ENCODE measurements at regions not wholly inside any gene's neighbourhood (a gene's known extent, or its start where the extent isn't known, plus 50 kb on each side); places are given as distances from the start of the nearest gene placed in this dataset.
A peak's percentile ranks its signal among the peaks of the same experiment; 100 is the strongest.

DNA sequence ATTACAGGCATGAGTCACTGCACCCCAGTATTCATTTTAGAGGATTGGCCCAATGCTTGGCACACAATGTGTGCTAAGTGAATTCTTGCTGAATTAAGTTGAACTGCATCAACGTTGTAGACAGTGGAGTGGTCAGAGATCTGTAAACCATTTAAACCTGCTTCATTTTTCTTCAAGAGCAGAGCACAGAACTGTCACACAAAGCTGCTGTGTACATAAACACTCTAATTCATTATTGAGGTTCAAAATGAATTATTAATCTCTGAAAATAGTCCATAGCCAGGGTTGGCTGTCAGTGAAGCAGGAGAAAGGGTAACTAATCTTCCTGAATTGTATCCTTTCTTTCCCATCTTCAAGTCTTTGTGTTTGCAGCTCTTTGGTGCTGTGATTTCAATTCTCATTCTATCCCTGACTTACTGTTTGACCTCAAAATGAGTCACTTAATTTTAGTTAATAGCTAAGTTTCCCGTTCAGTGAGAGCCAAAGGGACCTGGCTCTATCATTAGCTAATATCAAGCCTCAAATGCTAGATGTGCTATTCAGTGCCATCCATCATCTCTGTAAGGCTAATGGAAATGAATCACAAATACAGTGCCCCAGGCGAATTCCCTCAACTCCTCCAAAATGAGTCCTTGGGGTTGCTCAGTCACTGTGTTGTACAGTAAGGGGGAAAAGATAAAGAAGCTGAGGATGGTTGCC, 77.0 kb upstream of the TSC22D1 start:
- Histone ChIP-seq H3K36me3 (ENCODE audit: control insufficient read depth, insufficient read depth, low read length) (no peaks in the 10 kb centered on the region), H3K4me1 (ENCODE audit: control insufficient read depth, insufficient read depth, low read length) (no peaks in the 10 kb centered on the region), H3K27me3 (ENCODE audit: control insufficient read depth, insufficient read depth, low read length) (no peaks in the 10 kb centered on the region), H3K9me3 (ENCODE audit: control insufficient read depth, insufficient read depth, low read length) (no peaks in the 10 kb centered on the region), H3K27ac (ENCODE audit: low read length) (no peak overlapping the region), H3K4me3 (ENCODE audit: low read length) (no peak overlapping the region)
- Mint-ChIP-seq H3K27ac (no peak overlapping the region), H3K4me1 (peaks cover 5 to 17% of the 10 kb centered on the region in 2 donors), H3K4me3 (no peak overlapping the region), H3K27me3 (ENCODE audit: low read depth in 2 of 2) (peaks cover 0 to 2% of the 10 kb centered on the region in 2 donors), H3K36me3 (no peaks in the 10 kb centered on the region), H3K9me3 (no peaks in the 10 kb centered on the region)
- 86% methylated on average over 3 of the region's 3 CpGs for WGBS (ENCODE audit: insufficient coverage)
- intact Hi-C loops (cut with micrococcal nuclease) = no loop called here
- ATAC-seq (no peak), DNase-seq (no peak)
- TF ChIP-seq, protein P1, sequence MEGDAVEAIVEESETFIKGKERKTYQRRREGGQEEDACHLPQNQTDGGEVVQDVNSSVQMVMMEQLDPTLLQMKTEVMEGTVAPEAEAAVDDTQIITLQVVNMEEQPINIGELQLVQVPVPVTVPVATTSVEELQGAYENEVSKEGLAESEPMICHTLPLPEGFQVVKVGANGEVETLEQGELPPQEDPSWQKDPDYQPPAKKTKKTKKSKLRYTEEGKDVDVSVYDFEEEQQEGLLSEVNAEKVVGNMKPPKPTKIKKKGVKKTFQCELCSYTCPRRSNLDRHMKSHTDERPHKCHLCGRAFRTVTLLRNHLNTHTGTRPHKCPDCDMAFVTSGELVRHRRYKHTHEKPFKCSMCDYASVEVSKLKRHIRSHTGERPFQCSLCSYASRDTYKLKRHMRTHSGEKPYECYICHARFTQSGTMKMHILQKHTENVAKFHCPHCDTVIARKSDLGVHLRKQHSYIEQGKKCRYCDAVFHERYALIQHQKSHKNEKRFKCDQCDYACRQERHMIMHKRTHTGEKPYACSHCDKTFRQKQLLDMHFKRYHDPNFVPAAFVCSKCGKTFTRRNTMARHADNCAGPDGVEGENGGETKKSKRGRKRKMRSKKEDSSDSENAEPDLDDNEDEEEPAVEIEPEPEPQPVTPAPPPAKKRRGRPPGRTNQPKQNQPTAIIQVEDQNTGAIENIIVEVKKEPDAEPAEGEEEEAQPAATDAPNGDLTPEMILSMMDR (IDR thresholded peaks at IDR 0.05) = no peak

DNA sequence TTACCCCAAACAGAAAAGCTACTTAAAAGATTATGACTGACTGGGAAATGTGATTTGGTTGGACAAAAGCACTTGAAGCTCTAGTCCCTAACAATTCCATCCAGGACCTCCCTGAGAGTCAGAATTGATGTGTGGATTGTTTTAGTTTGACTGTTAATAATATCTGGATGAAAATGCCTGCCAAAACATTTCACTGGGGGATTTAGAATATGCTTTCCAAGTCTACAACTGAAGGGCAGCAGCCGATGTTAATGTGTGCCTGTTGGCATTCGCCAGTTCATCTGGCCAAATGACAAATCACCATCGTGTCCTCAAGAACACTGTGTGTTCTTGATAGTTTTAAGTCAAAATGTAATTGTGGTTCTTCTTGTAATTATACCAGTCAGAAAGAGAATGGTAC, 76.0 kb upstream of the TSC22D1 start:
- TF ChIP-seq, protein P1 (IDR thresholded peaks at IDR 0.05) = no peak
- DNase-seq (no peak), ATAC-seq (no peak)
- peaks cover 0 to 4% of the 10 kb centered on the region in 2 donors for H3K27me3 Mint-ChIP-seq (ENCODE audit: low read depth in 2 of 2)
- WGBS (ENCODE audit: insufficient coverage) = 92% methylated on average over 3 of the region's 3 CpGs
- intact Hi-C loops (cut with micrococcal nuclease) = no loop called here
- peaks cover 5 to 17% of the 10 kb centered on the region in 2 donors for H3K4me1 Mint-ChIP-seq
- Histone ChIP-seq H3K27me3 (ENCODE audit: control insufficient read depth, insufficient read depth, low read length) (no peaks in the 10 kb centered on the region), H3K4me3 (ENCODE audit: low read length) (no peak overlapping the region), H3K36me3 (ENCODE audit: control insufficient read depth, insufficient read depth, low read length) (no peaks in the 10 kb centered on the region), H3K27ac (ENCODE audit: low read length) (no peak overlapping the region), H3K4me1 (ENCODE audit: control insufficient read depth, insufficient read depth, low read length) (no peaks in the 10 kb centered on the region), H3K9me3 (ENCODE audit: control insufficient read depth, insufficient read depth, low read length) (no peaks in the 10 kb centered on the region)
- H3K9me3 Mint-ChIP-seq = no peaks in the 10 kb centered on the region
- no peak overlapping the region for H3K27ac Mint-ChIP-seq
- H3K4me3 Mint-ChIP-seq = no peak overlapping the region
- H3K36me3 Mint-ChIP-seq = no peaks in the 10 kb centered on the region

DNA sequence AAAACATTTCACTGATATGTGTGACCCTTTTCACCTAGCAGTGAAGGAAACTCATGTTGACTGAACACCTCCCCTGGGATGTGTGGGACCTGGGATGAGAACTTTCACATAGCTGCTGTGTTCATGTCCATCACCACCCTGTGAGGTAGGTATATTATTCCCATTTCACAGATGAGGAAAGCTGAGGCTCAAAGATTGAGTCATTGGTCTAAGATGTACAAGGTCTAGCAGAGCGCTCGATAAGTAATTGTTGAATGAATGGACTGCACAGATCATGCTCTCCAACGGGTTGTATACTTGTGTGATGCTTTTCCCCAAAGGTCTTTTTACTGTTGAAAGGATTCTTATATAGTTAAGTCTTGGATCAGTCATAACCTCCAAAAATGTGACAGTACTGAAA, 75.6 kb upstream of the TSC22D1 start:
- Mint-ChIP-seq H3K4me1 (peaks cover 5 to 17% of the 10 kb centered on the region in 2 donors), H3K27ac (no peak overlapping the region), H3K36me3 (no peaks in the 10 kb centered on the region), H3K9me3 (no peaks in the 10 kb centered on the region), H3K4me3 (no peak overlapping the region), H3K27me3 (ENCODE audit: low read depth in 2 of 2) (peaks cover 0 to 5% of the 10 kb centered on the region in 2 donors)
- Histone ChIP-seq H3K27ac (ENCODE audit: low read length) (no peak overlapping the region), H3K27me3 (ENCODE audit: control insufficient read depth, insufficient read depth, low read length) (no peaks in the 10 kb centered on the region), H3K4me1 (ENCODE audit: control insufficient read depth, insufficient read depth, low read length) (no peaks in the 10 kb centered on the region), H3K9me3 (ENCODE audit: control insufficient read depth, insufficient read depth, low read length) (no peaks in the 10 kb centered on the region), H3K36me3 (ENCODE audit: control insufficient read depth, insufficient read depth, low read length) (no peaks in the 10 kb centered on the region), H3K4me3 (ENCODE audit: low read length) (no peak overlapping the region)
- DNase-seq = no peak
- 93% methylated on average over 3 of the region's 3 CpGs for WGBS (ENCODE audit: insufficient coverage)
- peak in 1 of 3 donors; percentile 17 for ATAC-seq
- intact Hi-C loops (cut with micrococcal nuclease) = no loop called here
- TF ChIP-seq, protein P1 (IDR thresholded peaks at IDR 0.05) = no peak

DNA sequence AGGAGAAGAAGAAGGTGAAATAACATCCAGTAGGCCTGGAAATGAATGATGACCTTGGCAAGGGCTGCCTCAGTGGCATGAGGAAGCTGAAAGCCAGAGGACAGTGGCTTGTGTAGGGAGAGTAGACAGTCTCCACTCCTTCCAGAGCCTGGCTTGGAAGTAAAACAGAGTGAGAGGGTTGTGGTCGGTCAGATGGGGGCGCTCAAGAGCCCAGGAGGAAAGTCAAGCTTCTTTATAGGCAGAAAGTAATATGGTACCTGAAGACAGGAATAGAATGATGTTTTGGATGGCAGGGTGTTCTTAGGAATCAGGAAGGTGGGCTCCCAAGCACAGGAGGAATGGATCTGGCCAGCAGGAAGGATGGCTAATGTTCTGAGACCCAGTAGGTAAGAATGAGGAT, 75.1 kb upstream of the TSC22D1 start:
- H3K4me3 Mint-ChIP-seq = no peak overlapping the region
- no peak for ATAC-seq

More for the DNA sequence above, 75.1 kb upstream of the TSC22D1 start:
- H3K27ac Mint-ChIP-seq = no peak overlapping the region
- no peaks in the 10 kb centered on the region for H3K36me3 ChIP-seq (ENCODE audit: control insufficient read depth, insufficient read depth, low read length)
- H3K9me3 ChIP-seq (ENCODE audit: control insufficient read depth, insufficient read depth, low read length) = no peaks in the 10 kb centered on the region
- no peaks in the 10 kb centered on the region for H3K27me3 ChIP-seq (ENCODE audit: control insufficient read depth, insufficient read depth, low read length)
- DNase-seq = no peak
- H3K27me3 Mint-ChIP-seq (ENCODE audit: low read depth in 2 of 2) = peaks cover 0 to 7% of the 10 kb centered on the region in 2 donors
- H3K4me3 ChIP-seq (ENCODE audit: low read length) = no peak overlapping the region
- WGBS (ENCODE audit: insufficient coverage) = 58% methylated on average over 2 of the region's 2 CpGs
- peaks cover 5 to 17% of the 10 kb centered on the region in 2 donors for H3K4me1 Mint-ChIP-seq
- no peaks in the 10 kb centered on the region for H3K9me3 Mint-ChIP-seq
- H3K36me3 Mint-ChIP-seq = no peaks in the 10 kb centered on the region
- TF ChIP-seq, protein P1 (IDR thresholded peaks at IDR 0.05) = no peak
- H3K4me1 ChIP-seq (ENCODE audit: control insufficient read depth, insufficient read depth, low read length) = no peaks in the 10 kb centered on the region
- H3K27ac ChIP-seq (ENCODE audit: low read length) = no peak overlapping the region
- intact Hi-C loops (cut with micrococcal nuclease) = no loop called here
